H1 (cell line): ENCODE measurements at regions not wholly inside any gene's neighbourhood (a gene's known extent, or its start where the extent isn't known, plus 50 kb on each side); places are given as distances from the start of the nearest gene placed in this dataset.

Experiments used
- CTCF ChIA-PET: fragments of 300-600 bp; sonication (Branson Sonifier 250); formaldehyde crosslinking; loops from one replicate; lab custom pipeline; 2021; ENCODE audit not compliant: partially characterized antibody; lab: Charles Lee
- POLR2A ChIA-PET: fragments of 300-600 bp; sonication (Branson Sonifier 250); formaldehyde crosslinking; loops from one replicate; lab custom pipeline; 2021; ENCODE audit warnings: inconsistent platforms; ENCODE audit not compliant: partially characterized antibody; lab: Charles Lee
- DNase-seq, 2 experiments: peaks; one replicate each; pipeline versions ENCODE4 v3.0.0 to v3.0.0-alpha.2; 2010 to 2022; ENCODE audit warnings: low spot score in 2 of 2, low read depth in 1 of 2, mixed read lengths in 1 of 2
- FAIRE-seq: peaks from 2 replicates; lab custom pipeline; 2011; peaks lifted over from hg19 to GRCh38; lab: Jason Lieb, UNC
- H2AFZ ChIP-seq: 2 replicates; pipeline ENCODE4 v1.8.1; 2012; ENCODE audit warnings: low read length, inconsistent platforms
- H2AK5ac ChIP-seq: 2 replicates; pipeline ENCODE4 v1.6.1; 2013; ENCODE audit warnings: low read depth, low read length
- H2BK120ac ChIP-seq: replicated peaks from 2 replicates; pipeline ENCODE3; 2013; ENCODE audit warnings: low read depth, low read length, inconsistent platforms
- H2BK12ac ChIP-seq: 2 replicates; pipeline ENCODE4 v1.6.1; 2013; ENCODE audit warnings: low read depth, low read length
- H2BK15ac ChIP-seq: 2 replicates; pipeline ENCODE4 v1.6.1; 2013; ENCODE audit warnings: low read length
- H2BK20ac ChIP-seq: 2 replicates; pipeline ENCODE4 v1.6.1; 2013; ENCODE audit warnings: low read length
- H2BK5ac ChIP-seq: 2 replicates; pipeline ENCODE4 v1.6.1; 2013; ENCODE audit warnings: low read depth, low read length
- H3K14ac ChIP-seq: 2 replicates; pipeline ENCODE4 v1.6.1; 2013; ENCODE audit warnings: inconsistent platforms; ENCODE audit not compliant: insufficient read length
- H3K18ac ChIP-seq: 2 replicates; pipeline ENCODE4 v1.6.1; 2013; ENCODE audit warnings: low read length; ENCODE audit errors: extremely low read depth
- H3K23ac ChIP-seq: 2 replicates; pipeline ENCODE4 v1.6.1; 2013; ENCODE audit warnings: inconsistent platforms; ENCODE audit not compliant: insufficient read length
- H3K23me2 ChIP-seq: 2 replicates; pipeline ENCODE4 v1.6.1; 2013; ENCODE audit warnings: low read depth, low read length
- H3K27ac ChIP-seq: 2 replicates; pipeline ENCODE4 v1.6.1; 2011; ENCODE audit warnings: low read depth, low read length, inconsistent platforms
- H3K27me3 ChIP-seq, 4 experiments: replicated peaks in 1 of 4; 1 replicate in 1 of 4; 2 replicates in 3 of 4; pipeline versions ENCODE4 v1.6.1 to v1.8.1; 2011 to 2013; ENCODE audit warnings: low read length in 3 of 4, mild to moderate bottlenecking in 3 of 4, inconsistent platforms in 2 of 4, mixed read lengths in 2 of 4, moderate library complexity in 1 of 4; ENCODE audit not compliant: control insufficient read depth in 3 of 4, insufficient read depth in 3 of 4; ENCODE audit errors: extremely low read depth in 1 of 4
- H3K36me3 ChIP-seq, 4 experiments: 2 replicates each; pipeline versions ENCODE4 v1.6.1 to v1.8.1; 2011 to 2013; ENCODE audit warnings: mild to moderate bottlenecking in 4 of 4, low read length in 3 of 4, moderate library complexity in 2 of 4, control low read depth in 1 of 4, inconsistent platforms in 1 of 4; ENCODE audit not compliant: insufficient read depth in 4 of 4, control insufficient read depth in 2 of 4
- H3K4ac ChIP-seq: replicated peaks from 2 replicates; pipeline ENCODE3; 2013; ENCODE audit warnings: low read length, low read depth, mixed read lengths, inconsistent platforms; ENCODE audit not compliant: insufficient read length
- H3K4me1 ChIP-seq, 4 experiments: replicated peaks in 1 of 4; 1 replicate in 1 of 4; 2 replicates in 3 of 4; pipeline versions ENCODE4 v1.6.1 to v1.8.1; 2011 to 2013; ENCODE audit warnings: low read length in 3 of 4, inconsistent platforms in 2 of 4, mixed read lengths in 1 of 4; ENCODE audit not compliant: insufficient read depth in 4 of 4, control insufficient read depth in 3 of 4
- H3K4me2 ChIP-seq, 2 experiments: 2 replicates each; pipeline versions ENCODE4 v1.6.1 to v1.8.1; 2011 to 2013; ENCODE audit warnings: low read depth in 2 of 2, low read length in 2 of 2, control low read depth in 1 of 2, inconsistent platforms in 1 of 2, mild to moderate bottlenecking in 1 of 2; ENCODE audit not compliant: insufficient read depth in 1 of 2
- H3K4me3 ChIP-seq, 4 experiments: fragments of 200-600, 300-600 bp in 1 of 4; sonication (generic), shearing (Covaris generic), sonication (Bioruptor Twin) in 1 of 4; 2 replicates each; pipeline versions ENCODE4 v1.5.1 to v1.8.1; 2011 to 2016; ENCODE audit warnings: low read length in 4 of 4, low read depth in 3 of 4, control low read depth in 2 of 4, inconsistent platforms in 2 of 4, mild to moderate bottlenecking in 2 of 4, mixed read lengths in 1 of 4, moderate library complexity in 1 of 4; ENCODE audit not compliant: insufficient read depth in 2 of 4; ENCODE audit errors: extremely low read depth in 1 of 4
- H3K56ac ChIP-seq: replicated peaks from 2 replicates; pipeline ENCODE3; 2013; ENCODE audit warnings: low read depth, mild to moderate bottlenecking, mixed read lengths, low read length, inconsistent platforms; ENCODE audit not compliant: insufficient read length
- H3K79me1 ChIP-seq: 2 replicates; pipeline ENCODE4 v1.6.1; 2013; ENCODE audit warnings: low read depth, low read length, control low read depth
- H3K79me2 ChIP-seq, 2 experiments: 2 replicates each; pipeline versions ENCODE4 v1.6.1 to v1.8.1; 2012 to 2013; ENCODE audit warnings: low read length in 2 of 2, mild to moderate bottlenecking in 2 of 2, inconsistent platforms in 1 of 2; ENCODE audit not compliant: insufficient read depth in 2 of 2, control insufficient read depth in 1 of 2
- H3K9ac ChIP-seq, 4 experiments: replicated peaks in 1 of 4; 1 replicate in 1 of 4; 2 replicates in 3 of 4; pipeline versions ENCODE4 v1.6.1 to v1.8.1; 2011 to 2013; ENCODE audit warnings: low read depth in 3 of 4, low read length in 3 of 4, control low read depth in 2 of 4, mild to moderate bottlenecking in 2 of 4, moderate library complexity in 2 of 4, inconsistent platforms in 1 of 4; ENCODE audit errors: extremely low read depth in 1 of 4
- H3K9me3 ChIP-seq, 2 experiments: 2 replicates each; pipeline versions ENCODE4 v1.6.1 to v1.8.1; 2012 to 2013; ENCODE audit warnings: mild to moderate bottlenecking in 2 of 2, moderate library complexity in 2 of 2, control low read depth in 1 of 2, inconsistent platforms in 1 of 2, low read depth in 1 of 2, low read length in 1 of 2, mixed read lengths in 1 of 2; ENCODE audit not compliant: insufficient read depth in 2 of 2
- H4K20me1 ChIP-seq, 2 experiments: replicated peaks in 1 of 2; 2 replicates each; pipeline versions ENCODE3 to v1.8.1; 2011 to 2013; ENCODE audit warnings: inconsistent platforms in 2 of 2, low read length in 2 of 2, mild to moderate bottlenecking in 1 of 2; ENCODE audit not compliant: insufficient read depth in 2 of 2, control insufficient read depth in 1 of 2
- H4K5ac ChIP-seq: 2 replicates; pipeline ENCODE4 v1.6.1; 2013; ENCODE audit warnings: low read length, low read depth, mixed read lengths, inconsistent platforms; ENCODE audit not compliant: insufficient read length
- H4K8ac ChIP-seq: 2 replicates; pipeline ENCODE4 v1.8.0; 2013; ENCODE audit warnings: mild to moderate bottlenecking, moderate library complexity, low read length, inconsistent platforms; ENCODE audit not compliant: insufficient read depth; ENCODE audit errors: extremely low read depth
- H4K91ac ChIP-seq: replicated peaks from 2 replicates; pipeline ENCODE3; 2013; ENCODE audit warnings: low read length, mixed read lengths, inconsistent platforms; ENCODE audit not compliant: insufficient read length
- BACH1 ChIP-seq: IDR thresholded peaks from 2 replicates; pipeline ENCODE4 v1.6.1; 2012; ENCODE audit warnings: low read length, improper control_type of control experiment
- CBX8 ChIP-seq: fragments of 300-800, 300-1000 bp; sonication (generic); IDR thresholded peaks from 2 replicates; pipeline ENCODE4 v1.7.1; 2016; ENCODE audit warnings: low read depth, low read length, borderline replicate concordance
- EP300 ChIP-seq, 2 experiments: IDR thresholded peaks; 1 replicate in 1 of 2; 2 replicates in 1 of 2; pipeline ENCODE4 v1.6.1; 2011 to 2012; ENCODE audit warnings: low read depth in 2 of 2, low read length in 2 of 2, mild to moderate bottlenecking in 2 of 2, borderline replicate concordance in 1 of 2, inconsistent platforms in 1 of 2, moderate library complexity in 1 of 2
- HDAC2 ChIP-seq, 2 experiments: fragments of 300-600 bp in 1 of 2; sonication (generic) in 1 of 2; IDR thresholded peaks; 2 replicates each; pipeline ENCODE4 v1.6.1; 2011 to 2012; ENCODE audit warnings: low read depth in 2 of 2, low read length in 2 of 2, mild to moderate bottlenecking in 2 of 2, moderate library complexity in 2 of 2, borderline replicate concordance in 1 of 2, inconsistent platforms in 1 of 2
- JUND ChIP-seq: IDR thresholded peaks from 2 replicates; pipeline ENCODE4 v1.6.1; 2011; ENCODE audit warnings: mild to moderate bottlenecking, improper control_type of control experiment, low read length
- KDM5A ChIP-seq: fragments of 200-600 bp; IDR thresholded peaks from 2 replicates; pipeline ENCODE4 v1.7.1; 2012; ENCODE audit warnings: mild to moderate bottlenecking, low read length, inconsistent platforms, mixed read lengths
- WGBS, 2 experiments: shearing (Covaris generic) in 1 of 2; methylation state at CpG; one replicate each; pipeline versions ENCODE4 v1.1.6 to v1.1.7; 2013 to 2015; ENCODE audit warnings: low lambda C conversion rate in 2 of 2, mixed read lengths in 2 of 2, inconsistent platforms in 1 of 2, low coverage in 1 of 2, missing lambda C conversion rate in 1 of 2; ENCODE audit not compliant: insufficient replicate concordance in 2 of 2, insufficient coverage in 1 of 2, insufficient read length in 1 of 2; ENCODE audit errors: extremely low coverage in 1 of 2, missing lambda C conversion rate in 1 of 2; 5-methylcytosine and 5-hydroxymethylcytosine counted together

DNA sequence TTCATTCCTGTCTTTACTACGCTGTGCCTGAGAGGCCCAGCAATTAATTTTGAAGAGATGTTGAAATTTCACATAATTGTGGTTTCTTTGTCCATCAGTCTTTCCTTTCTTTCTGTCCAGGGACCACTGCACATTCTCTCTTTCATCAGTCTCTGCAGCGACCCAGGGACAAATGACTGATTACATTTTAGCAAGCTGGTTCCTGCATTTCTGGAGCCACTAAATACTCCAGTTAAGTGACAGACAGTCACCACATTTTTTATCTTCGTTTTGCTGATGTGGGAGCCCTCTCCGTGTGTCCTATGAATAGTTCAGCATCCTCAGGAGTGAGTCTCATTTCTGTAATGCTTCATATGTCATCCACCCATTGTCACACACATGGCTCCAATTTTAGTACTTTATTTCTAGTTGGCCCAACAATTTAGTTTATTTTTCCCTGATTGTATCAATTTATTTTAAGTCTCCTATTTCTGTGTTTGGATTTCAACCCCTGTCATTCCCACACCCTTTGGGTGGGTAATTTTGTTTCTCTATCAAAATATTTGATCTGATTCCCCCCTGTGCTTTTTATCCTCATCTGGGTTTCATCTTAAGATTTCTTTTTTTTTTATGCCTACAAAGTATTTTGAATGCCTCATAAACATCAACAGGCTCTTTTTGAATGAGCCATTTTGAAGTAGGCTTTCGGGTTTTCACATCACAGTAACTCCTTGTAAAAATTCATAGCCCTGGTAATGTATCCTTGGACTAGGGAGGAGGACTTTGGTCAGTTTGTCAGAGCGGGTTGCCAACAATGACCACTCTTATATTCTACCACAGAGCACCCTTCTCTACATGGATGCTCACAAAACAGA is 1196.5 kb downstream of the GALC start:
- no peak overlapping the region for H2BK12ac ChIP-seq
- H4K5ac ChIP-seq = no peak overlapping the region
- no peak overlapping the region for H2BK5ac ChIP-seq
- no peaks in the 10 kb centered on the region for H3K27me3 ChIP-seq
- TF ChIP-seq BACH1 = no peak
- TF ChIP-seq CBX8 = no peak
- TF ChIP-seq JUND = no peak
- TF ChIP-seq EP300 (IDR thresholded peaks at IDR 0.05; ENCODE audit: borderline replicate concordance in 1 of 2, low read depth in 2 of 2, low read length in 2 of 2) = no peak
- TF ChIP-seq KDM5A = no peak
- TF ChIP-seq HDAC2 (IDR thresholded peaks at IDR 0.05; ENCODE audit: borderline replicate concordance in 1 of 2, low read depth in 2 of 2, low read length in 2 of 2) = no peak
- H3K4me1 ChIP-seq = no peaks in the 10 kb centered on the region
- FAIRE-seq (no peak), DNase-seq (no peak)
- H3K79me2 ChIP-seq = no peaks in the 10 kb centered on the region
- no peak overlapping the region for H3K23ac ChIP-seq
- CTCF ChIA-PET = no interaction called here
- H4K20me1 ChIP-seq = no peaks in the 10 kb centered on the region
- H3K56ac ChIP-seq = no peak overlapping the region
- no peak overlapping the region for H3K27ac ChIP-seq
- POLR2A ChIA-PET = no interaction called here
- H2BK20ac ChIP-seq = no peak overlapping the region
- no peaks in the 10 kb centered on the region for H3K23me2 ChIP-seq
- H3K4ac ChIP-seq = no peak overlapping the region
- H3K79me1 ChIP-seq = no peaks in the 10 kb centered on the region
- H2AFZ ChIP-seq = no peak overlapping the region
- 89% methylated on average over 6 of the region's 6 CpGs; no CpG with 5 or more reads in 1 of the 2 experiments for WGBS, 2 experiments
- H4K8ac ChIP-seq = no peak overlapping the region
- H3K14ac ChIP-seq = no peak overlapping the region
- H2BK15ac ChIP-seq = no peak overlapping the region
- no peaks in the 10 kb centered on the region for H3K36me3 ChIP-seq
- no peak overlapping the region for H2AK5ac ChIP-seq
- 0 out of 4 replicates have a peak, but pooled peaks cover 0 to 2% of the 10 kb centered on the region in 2 experiments for H3K9me3 ChIP-seq
- H3K4me3 ChIP-seq = no peak overlapping the region
- no peak overlapping the region for H3K4me2 ChIP-seq
- H3K9ac ChIP-seq = no peak overlapping the region
- H3K18ac ChIP-seq = no peak overlapping the region
- no peak overlapping the region for H4K91ac ChIP-seq
- H2BK120ac ChIP-seq = no peak overlapping the region
